ENCODE measurements at regions not wholly inside any gene's neighbourhood (a gene's known extent, or its start where the extent isn't known, plus 50 kb on each side); places are given as distances from the start of the nearest gene placed in this dataset.

DNA sequence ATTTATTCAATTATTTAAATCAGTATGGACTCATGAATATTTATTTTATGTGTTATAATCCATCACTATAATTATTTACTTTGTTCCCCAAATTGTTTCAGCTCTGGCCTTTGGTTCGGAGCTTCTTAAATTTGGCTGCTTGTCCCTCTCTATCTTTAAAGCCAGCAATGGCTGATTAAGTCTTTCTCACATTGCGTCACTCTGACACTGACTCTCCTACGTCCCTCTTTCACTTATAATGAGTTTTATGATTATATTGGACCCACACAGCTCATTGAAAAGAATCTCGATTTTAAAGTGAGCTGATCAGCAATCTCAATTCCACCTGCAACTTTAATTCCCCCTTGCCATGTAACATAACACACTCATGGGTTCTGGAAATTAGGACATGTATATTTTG, 185.2 kb upstream of the SLC39A10 start:
- RAD21 ChIA-PET (ENCODE audit: low non-redundant PET in 1 of 2, low total read pairs in 2 of 2, uncharacterized antibody in 2 of 2, unreplicated experiment in 2 of 2): no interaction called here
- no peaks in the 10 kb centered on the region for H3K9me2 ChIP-seq (ENCODE audit: insufficient read depth)
- no peaks in the 10 kb centered on the region for H3K27me3 ChIP-seq (ENCODE audit: insufficient read depth, low read length)
- H3K27ac ChIP-seq (ENCODE audit: low read depth, low read length): no peak overlapping the region
- POLR2A ChIA-PET: no interaction called here
- no peaks in the 10 kb centered on the region for H3K79me2 ChIP-seq (ENCODE audit: insufficient read depth, low read length)
- CTCF ChIA-PET: no interaction called here
- H3K4me2 ChIP-seq (ENCODE audit: low read length): no peak overlapping the region
- H3K4me3 ChIP-seq (replicated peaks in 1 of 2; ENCODE audit: low read depth in 1 of 2, low read length in 2 of 2): no peak overlapping the region
- H3K9me3 ChIP-seq (ENCODE audit: control insufficient read depth in 1 of 2, insufficient read depth in 1 of 2, low read depth in 1 of 2, low read length in 2 of 2): no peaks in the 10 kb centered on the region
- DNase-seq (ENCODE audit: low read depth, low spot score) (no peak), ATAC-seq (no peak)
- no peak overlapping the region for H2AFZ ChIP-seq (ENCODE audit: low read depth, low read length, poor library complexity, severe bottlenecking)
- no peak overlapping the region for H3K9ac ChIP-seq (ENCODE audit: low read length)
- intact Hi-C loops (cut with micrococcal nuclease): no loop called here
- H4K20me1 ChIP-seq (ENCODE audit: insufficient read depth): no peaks in the 10 kb centered on the region
- H3K36me3 ChIP-seq (ENCODE audit: control insufficient read depth in 1 of 2, insufficient read depth in 2 of 2, low read length in 2 of 2): no peaks in the 10 kb centered on the region
- no TSS peak for BruUV-seq (replicated peaks)
- no peak for TF ChIP-seq SP1 (IDR thresholded peaks at IDR 0.05; ENCODE audit: low read depth)
- TF ChIP-seq SIN3A (IDR thresholded peaks at IDR 0.05; ENCODE audit: low read depth): no peak
- TF ChIP-seq YY1 (IDR thresholded peaks at IDR 0.05; ENCODE audit: extremely low read depth, insufficient replicate concordance, low read depth, low read length): no peak
- no peak for TF ChIP-seq ZNF274 (IDR thresholded peaks at IDR 0.05; ENCODE audit: low read depth, low read length)
- no peak for TF ChIP-seq SRF (IDR thresholded peaks at IDR 0.05; ENCODE audit: low read depth)
- no peak for TF ChIP-seq CBX3 (IDR thresholded peaks at IDR 0.05; ENCODE audit: low read depth)
- no peak for TF ChIP-seq ZBTB33 (IDR thresholded peaks at IDR 0.05; ENCODE audit: extremely low read depth, insufficient replicate concordance, low read length)
- TF ChIP-seq CEBPB (IDR thresholded peaks at IDR 0.05; ENCODE audit: low read depth): no peak
- TF ChIP-seq ELF1 (IDR thresholded peaks at IDR 0.05; ENCODE audit: borderline replicate concordance, low read depth): no peak
- H3K4me1 ChIP-seq (ENCODE audit: control insufficient read depth in 1 of 2, insufficient read depth in 2 of 2, low read length in 2 of 2): no peaks in the 10 kb centered on the region

GRCh38 chr2:195471163-195471562, 185.9 kb upstream of the SLC39A10 start:
- no peaks in the 10 kb centered on the region for H3K4me1 ChIP-seq (ENCODE audit: control insufficient read depth in 1 of 2, insufficient read depth in 2 of 2, low read length in 2 of 2)
- no peaks in the 10 kb centered on the region for H3K27me3 ChIP-seq (ENCODE audit: insufficient read depth, low read length)
- POLR2A ChIA-PET: no interaction called here
- no peak overlapping the region for H3K4me2 ChIP-seq (ENCODE audit: low read length)
- no peaks in the 10 kb centered on the region for H3K9me3 ChIP-seq (ENCODE audit: control insufficient read depth in 1 of 2, insufficient read depth in 1 of 2, low read depth in 1 of 2, low read length in 2 of 2)
- DNase-seq (ENCODE audit: low read depth, low spot score) (no peak), ATAC-seq (no peak)
- CTCF ChIA-PET: no interaction called here
- no peaks in the 10 kb centered on the region for H4K20me1 ChIP-seq (ENCODE audit: insufficient read depth)
- intact Hi-C loops (cut with micrococcal nuclease): no loop called here
- no peak overlapping the region for H3K27ac ChIP-seq (ENCODE audit: low read depth, low read length)
- no peaks in the 10 kb centered on the region for H3K9me2 ChIP-seq (ENCODE audit: insufficient read depth)
- no peaks in the 10 kb centered on the region for H3K79me2 ChIP-seq (ENCODE audit: insufficient read depth, low read length)
- no peak overlapping the region for H3K9ac ChIP-seq (ENCODE audit: low read length)
- no peak overlapping the region for H3K4me3 ChIP-seq (replicated peaks in 1 of 2; ENCODE audit: low read depth in 1 of 2, low read length in 2 of 2)
- H3K36me3 ChIP-seq (ENCODE audit: control insufficient read depth in 1 of 2, insufficient read depth in 2 of 2, low read length in 2 of 2): no peaks in the 10 kb centered on the region
- no peak overlapping the region for H2AFZ ChIP-seq (ENCODE audit: low read depth, low read length, poor library complexity, severe bottlenecking)
- no TSS peak for BruUV-seq (replicated peaks)
- RAD21 ChIA-PET (ENCODE audit: low non-redundant PET in 1 of 2, low total read pairs in 2 of 2, uncharacterized antibody in 2 of 2, unreplicated experiment in 2 of 2): no interaction called here
- TF ChIP-seq YY1 (IDR thresholded peaks at IDR 0.05; ENCODE audit: extremely low read depth, insufficient replicate concordance, low read depth, low read length) (no peak), MAX (IDR thresholded peaks at IDR 0.05) (no peak), SRF (IDR thresholded peaks at IDR 0.05; ENCODE audit: low read depth) (no peak), CEBPB (IDR thresholded peaks at IDR 0.05; ENCODE audit: low read depth) (no peak), REST (IDR thresholded peaks at IDR 0.05; ENCODE audit: low read depth) (no peak), SIN3A (IDR thresholded peaks at IDR 0.05; ENCODE audit: low read depth) (no peak), POLR2A (IDR thresholded peaks at IDR 0.05; ENCODE audit: borderline replicate concordance, extremely low read depth, insufficient read depth, insufficient read length) (no peak), RAD21 (IDR thresholded peaks at IDR 0.05; ENCODE audit: low read depth) (no peak), ZNF274 (IDR thresholded peaks at IDR 0.05; ENCODE audit: low read depth, low read length) (no peak), ZBTB33 (IDR thresholded peaks at IDR 0.05; ENCODE audit: extremely low read depth, insufficient replicate concordance, low read length) (no peak)

All from HCT116 (cell line).